Erythroblast (primary cell): ENCODE measurements at regions not wholly inside any gene's neighbourhood (a gene's known extent, or its start where the extent isn't known, plus 50 kb on each side); places are given as distances from the start of the nearest gene placed in this dataset.

Experiments used
- GATA1 ChIP-seq: IDR thresholded peaks from 2 replicates; pipeline ENCODE4 v1.6.1; 2011; ENCODE audit warnings: low read depth, mild to moderate bottlenecking, control low read depth, low read length, moderate library complexity
- POLR2A ChIP-seq: IDR thresholded peaks from 2 replicates; pipeline ENCODE4 v1.6.1; 2011; ENCODE audit warnings: mild to moderate bottlenecking, low read length

DNA sequence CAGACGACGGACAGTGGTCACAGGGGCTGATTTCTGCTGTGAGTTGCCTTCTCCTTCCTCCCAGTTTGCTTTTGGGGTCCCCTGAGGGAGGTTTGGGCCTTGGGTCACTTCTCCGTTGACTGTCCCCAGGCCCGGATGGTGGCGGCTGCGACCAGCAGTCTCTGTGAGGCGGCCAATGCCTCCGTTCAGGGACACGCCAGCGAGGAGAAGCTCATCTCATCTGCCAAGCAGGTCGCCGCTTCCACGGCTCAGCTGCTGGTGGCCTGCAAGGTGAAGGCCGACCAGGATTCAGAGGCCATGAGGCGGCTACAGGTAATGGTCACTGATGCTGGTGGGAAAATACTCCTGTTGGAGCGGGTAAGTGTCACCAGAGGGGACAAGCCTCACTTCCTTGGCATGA lies 206.8 kb upstream of the TPM1 start:
- TF ChIP-seq POLR2A (no peak), GATA1 (no peak)
